Peyer's patch (tissue), 4 donors: ENCODE measurements at regions not wholly inside any gene's neighbourhood (a gene's known extent, or its start where the extent isn't known, plus 50 kb on each side); places are given as distances from the start of the nearest gene placed in this dataset.

ENCODE experiments used
- CTCF ChIP-seq, 6 experiments: fragments of 450-650 bp in 4 of 6; fragments of 200-600 bp in 2 of 6; sonication (generic) in 1 of 6; IDR thresholded peaks; one replicate each; pipeline ENCODE4 v1.5.1; 2017 to 2019; ENCODE audit warnings: antibody characterized with exemption in 6 of 6, mild to moderate bottlenecking in 3 of 6, moderate library complexity in 1 of 6
- POLR2A ChIP-seq, 2 donors: fragments of 450-650 bp; IDR thresholded peaks; one replicate each; pipeline ENCODE4 v1.5.1; 2017; ENCODE audit warnings: antibody characterized with exemption in 2 of 2, mild to moderate bottlenecking in 2 of 2, moderate library complexity in 2 of 2

GRCh38 chr5:1936901-1937300, 54.2 kb upstream of the IRX4 start:
- TF ChIP-seq CTCF (IDR thresholded peaks at IDR 0.05): no peak
- TF ChIP-seq POLR2A (IDR thresholded peaks at IDR 0.05): no peak
